Myocyte (in vitro differentiated cells): ENCODE measurements at regions not wholly inside any gene's neighbourhood (a gene's known extent, or its start where the extent isn't known, plus 50 kb on each side); places are given as distances from the start of the nearest gene placed in this dataset.

Experiments
- DNase-seq: peaks from one replicate; pipeline ENCODE4 v3.0.0-alpha.2; 2012; ENCODE audit warnings: low read depth

DNA sequence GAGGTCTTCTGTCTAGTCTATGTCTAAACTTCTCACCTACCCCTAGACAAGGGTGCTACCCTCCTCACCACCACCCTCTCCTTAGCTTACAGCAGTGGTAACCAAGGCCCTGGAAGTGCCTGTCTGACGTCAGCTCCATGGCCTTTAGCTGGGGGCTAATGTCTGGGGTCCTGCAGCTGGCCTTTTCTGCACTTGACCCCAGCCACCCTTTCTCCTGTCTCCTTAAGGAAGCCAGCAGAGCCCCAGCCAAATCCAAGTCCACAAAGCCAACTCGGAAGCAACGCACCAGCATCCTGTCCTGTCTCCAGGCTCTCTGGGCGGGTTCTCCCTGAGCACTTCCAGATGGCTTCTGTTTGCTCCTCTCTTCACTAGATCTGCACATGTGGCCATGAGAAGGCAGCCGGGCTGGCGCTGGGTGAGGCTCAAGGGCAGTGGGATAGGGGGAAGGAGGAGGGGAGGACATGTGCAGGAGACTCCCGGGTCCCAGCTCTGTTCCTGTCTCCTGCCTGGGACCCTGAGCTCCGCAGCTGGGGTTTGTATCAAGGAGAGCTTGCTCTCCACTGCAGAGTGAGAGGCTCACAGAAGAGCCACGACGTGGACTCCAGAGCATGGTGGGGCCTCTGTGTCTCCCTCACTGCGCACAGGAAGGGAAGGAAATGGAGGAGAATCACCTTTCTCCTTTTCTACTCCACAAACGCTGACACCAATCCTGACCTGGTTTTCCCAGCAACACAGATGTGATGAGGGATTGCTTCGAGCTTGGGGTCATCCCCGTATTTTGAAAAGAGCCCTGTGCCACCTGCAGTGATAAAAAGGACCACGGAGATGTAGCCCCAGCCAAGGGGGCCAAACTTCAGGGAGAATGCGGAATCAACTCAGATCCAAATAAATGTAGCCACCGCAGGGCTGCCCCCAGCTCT, 204.2 kb downstream of the USP12 start:
- no peak for DNase-seq

DNA sequence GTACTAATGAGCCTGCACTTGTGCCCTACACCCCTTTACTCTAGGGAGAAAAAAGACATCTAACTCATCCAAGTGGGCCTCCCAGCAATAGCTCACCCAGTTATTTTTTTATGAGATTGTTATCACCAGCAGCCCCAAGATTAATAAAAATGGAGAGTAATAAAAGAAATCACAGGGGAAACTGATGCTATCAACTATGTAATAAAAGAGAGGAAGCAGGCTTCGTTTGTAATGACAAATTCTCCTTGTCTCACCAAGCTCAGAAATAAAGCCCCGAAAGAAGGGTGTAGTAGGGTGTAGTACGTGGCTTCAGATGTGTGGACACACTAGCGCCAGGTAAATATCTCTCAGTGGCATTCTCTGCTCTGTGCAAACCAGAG, 204.9 kb downstream of the USP12 start:
- DNase-seq: no peak

DNA sequence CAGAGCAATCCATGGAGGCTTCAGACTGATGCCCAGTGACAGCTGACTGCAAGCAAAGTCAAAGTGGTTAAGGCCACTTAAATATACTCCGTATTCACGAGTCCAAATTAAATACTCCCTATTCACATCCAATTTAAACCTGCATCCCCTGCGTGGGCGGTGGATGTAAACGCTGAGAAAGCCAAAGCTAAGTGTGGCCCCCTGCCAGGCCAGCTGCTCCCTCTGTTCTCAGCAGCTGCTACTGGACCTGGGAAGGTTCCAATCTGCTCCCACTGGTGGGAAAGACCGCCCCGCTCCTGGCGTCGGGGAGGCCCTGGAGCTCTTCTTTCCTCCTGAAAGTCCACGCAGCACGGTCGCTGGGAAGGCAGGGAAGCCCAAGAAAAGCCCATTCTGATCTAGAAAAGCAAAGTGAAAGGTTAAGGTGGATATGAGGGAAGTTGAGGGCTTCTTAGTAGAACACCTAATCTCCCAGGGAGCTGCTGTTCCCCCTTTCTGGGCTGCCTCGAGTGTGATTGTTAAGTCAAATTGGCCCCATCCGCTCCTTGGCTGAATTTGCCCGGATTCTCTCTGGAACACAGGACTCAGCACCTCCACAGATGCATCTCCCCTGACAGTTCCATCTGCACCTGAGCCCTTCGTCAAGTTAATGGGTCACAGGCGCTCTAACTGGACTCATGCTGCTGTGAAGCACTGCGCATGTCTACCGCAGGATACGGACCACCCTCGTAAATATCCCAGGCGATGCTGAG, 205.5 kb downstream of the USP12 start:
- DNase-seq: peak; percentile 98

DNA sequence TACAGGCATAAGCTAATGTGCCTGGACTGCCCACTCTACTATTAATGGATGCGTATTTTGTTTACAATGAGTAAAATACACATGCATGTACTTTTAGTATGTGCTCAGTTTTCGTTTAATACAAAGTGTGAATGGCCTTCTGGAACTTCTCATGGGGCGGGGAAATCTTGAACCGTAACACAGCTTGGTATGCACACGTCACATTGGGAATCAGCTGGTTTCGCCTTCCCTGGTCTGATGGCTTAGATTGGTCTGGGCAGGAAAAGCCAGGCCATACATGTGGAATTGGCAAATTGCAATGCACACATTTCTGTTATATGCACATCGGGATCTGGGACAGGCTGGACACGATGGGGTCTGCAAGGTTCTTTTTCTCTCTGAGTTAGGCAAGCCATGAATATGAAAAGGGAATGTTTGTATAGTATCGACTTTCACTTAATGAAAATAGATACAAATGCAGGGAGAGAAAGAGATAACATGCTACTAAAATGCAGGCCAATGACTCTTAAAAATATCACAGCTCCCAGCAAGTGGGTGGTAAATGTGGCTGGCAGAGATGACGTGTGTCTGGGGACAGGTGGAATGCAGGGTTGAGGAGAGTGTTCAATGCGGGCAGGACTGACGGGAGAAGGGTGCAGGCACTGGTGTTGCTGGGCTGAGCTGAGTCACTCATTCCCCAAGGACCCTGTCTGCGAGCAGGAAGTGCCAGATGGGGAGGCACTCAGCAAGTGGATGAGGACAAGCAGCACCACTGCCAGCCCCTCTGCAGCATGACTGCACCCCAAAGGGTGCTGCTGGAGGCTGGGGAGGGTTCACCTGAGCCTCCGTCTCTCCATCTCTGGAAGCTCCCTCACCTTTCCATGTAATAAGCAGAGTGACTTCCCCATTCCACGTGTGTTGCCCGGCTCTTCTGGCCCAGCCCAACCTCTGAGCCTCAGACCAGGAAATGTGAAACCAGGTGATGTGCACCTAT, 204.0 kb upstream of the GPR12 start:
- DNase-seq: peak; percentile 95

DNA sequence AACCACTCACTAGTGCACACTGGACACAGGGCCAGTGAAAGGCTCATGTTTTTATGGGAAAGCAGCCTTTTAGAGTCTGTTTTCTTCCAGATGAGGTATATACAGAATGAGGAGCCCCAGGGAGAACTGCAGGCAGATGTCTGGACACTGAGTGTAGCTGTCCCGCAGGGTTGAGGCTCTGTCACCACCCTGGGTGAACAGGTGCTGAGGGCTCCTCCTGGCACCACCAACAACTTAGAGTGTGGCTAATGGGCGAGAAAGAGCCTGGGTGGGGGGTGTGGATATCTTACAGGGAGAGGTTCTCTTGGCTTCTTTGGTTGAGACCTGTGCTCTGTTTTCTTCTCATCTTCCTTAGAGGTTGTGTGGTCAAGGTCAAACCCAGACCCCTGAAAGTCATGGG, 202.1 kb upstream of the GPR12 start:
- DNase-seq: peak; percentile 86

DNA sequence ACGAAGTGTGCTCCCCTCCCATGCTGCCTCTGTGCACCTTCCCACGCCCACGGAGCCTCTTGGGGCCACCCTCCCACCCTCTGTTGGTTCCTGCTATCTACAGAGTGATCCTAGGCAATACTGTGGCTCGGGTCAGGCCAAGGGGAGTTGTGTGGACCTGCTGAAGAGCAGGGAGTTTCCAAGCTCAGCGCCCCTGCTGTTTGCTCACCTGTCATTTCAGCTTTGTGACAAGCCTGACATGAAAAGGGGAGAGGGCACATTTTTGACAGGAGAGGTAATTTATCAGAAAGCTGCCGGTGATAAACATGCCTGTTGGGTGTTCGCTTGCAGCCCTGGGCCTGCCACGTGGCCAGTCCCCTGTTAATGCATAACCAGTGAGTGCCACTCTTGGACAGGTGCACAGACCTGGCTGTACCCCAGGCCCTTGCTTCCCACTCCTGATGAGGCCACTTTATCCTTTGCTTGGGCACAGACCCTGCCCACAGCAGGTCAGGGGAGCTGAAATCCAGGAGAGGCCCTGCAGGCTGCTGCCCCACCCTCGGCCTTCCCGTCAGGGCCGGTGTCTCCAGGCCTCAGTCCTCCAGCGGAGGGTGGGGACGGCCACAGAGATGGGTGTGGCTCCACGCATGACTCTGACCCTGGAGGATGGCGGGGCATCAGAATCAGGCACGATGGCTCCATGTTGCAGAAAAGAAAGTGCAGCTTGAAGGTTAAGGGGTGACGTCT, 201.5 kb upstream of the GPR12 start:
- DNase-seq: peak; percentile 40

DNA sequence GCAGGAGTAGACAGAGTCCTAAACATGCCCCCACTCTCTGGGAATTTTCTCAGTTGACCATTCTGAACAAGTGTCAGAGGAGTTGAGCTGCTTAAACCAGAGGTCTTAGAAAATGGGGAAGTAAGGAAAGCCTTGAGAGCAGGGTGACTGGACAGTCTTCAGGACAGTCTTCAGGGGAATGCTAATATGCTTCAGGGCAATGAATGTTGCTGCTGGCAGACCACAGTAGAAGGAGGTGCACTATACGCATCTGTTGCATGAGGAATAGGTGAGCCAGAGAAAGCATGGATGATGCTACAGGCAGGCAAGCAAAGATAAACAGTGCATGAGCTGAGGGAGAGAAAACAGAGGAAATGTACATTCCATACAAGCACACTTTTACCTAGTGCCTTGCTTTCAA, 196.6 kb upstream of the GPR12 start:
- no peak for DNase-seq

DNA sequence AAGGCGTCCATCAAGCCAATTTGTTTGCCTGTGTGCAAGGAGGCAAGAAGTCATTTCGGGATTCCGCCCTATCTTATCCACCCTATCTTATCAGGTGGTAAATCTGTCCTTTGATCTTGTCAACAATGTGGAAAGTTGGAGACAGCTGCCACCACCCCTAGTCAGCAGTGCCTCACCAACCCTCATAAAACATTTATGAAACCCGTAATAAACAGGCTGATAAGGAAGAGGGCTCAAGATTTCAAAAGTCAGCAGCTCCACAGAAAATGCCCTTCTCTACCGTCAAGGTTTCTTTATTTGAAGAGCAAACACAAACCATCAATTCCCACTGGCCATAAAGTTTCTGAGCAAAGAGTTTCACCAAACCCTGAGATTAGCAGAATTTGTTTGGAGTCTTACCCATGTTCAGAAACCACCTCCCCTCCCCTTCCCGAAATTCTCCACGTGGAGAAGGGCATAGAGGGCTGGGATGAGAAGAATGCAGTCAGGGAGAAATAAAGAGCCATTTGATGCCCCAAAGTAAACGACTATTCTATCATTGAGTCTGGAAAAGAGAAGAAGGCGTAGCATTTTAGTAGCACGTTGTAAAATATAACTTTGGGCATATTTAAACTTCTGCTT, 196.0 kb upstream of the GPR12 start:
- DNase-seq: no peak

DNA sequence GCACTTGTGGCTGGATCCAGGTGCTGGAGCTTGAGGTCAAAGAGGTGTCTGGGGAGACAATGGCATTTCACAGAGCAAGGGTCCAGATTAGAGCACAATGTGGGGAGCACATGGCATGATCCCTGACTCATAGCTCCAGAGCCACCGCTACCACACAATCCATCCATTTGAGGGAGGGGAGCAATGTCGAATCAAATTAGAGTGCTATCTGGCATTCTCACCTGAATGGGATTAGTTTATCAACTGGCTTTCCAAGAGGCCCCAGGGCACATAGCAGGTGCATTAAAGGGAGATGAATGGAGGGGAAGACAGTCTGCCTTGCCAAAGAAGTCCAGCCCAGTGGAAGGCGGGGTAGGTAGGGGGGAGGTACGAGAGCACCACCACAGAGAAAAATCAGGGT, 194.4 kb upstream of the GPR12 start:
- DNase-seq: no peak

DNA sequence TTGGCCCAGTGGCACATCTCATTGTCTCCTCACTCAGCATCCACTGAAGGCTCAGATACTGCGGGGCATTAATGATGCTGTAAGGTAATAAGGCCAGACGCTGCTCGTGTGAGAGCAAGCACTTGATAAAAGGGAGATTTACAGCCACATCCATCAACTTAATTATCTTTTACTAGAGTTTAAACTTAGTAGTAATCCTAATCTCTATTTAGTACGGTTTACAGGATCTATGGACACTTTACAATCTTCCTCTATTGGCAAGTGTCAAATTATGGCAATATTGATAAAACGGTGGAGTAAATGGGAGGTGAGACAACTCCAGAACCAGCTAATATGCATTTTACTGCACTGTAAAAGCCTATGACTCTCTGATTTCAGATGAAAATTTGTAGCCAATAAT, 192.7 kb upstream of the GPR12 start:
- no peak for DNase-seq

DNA sequence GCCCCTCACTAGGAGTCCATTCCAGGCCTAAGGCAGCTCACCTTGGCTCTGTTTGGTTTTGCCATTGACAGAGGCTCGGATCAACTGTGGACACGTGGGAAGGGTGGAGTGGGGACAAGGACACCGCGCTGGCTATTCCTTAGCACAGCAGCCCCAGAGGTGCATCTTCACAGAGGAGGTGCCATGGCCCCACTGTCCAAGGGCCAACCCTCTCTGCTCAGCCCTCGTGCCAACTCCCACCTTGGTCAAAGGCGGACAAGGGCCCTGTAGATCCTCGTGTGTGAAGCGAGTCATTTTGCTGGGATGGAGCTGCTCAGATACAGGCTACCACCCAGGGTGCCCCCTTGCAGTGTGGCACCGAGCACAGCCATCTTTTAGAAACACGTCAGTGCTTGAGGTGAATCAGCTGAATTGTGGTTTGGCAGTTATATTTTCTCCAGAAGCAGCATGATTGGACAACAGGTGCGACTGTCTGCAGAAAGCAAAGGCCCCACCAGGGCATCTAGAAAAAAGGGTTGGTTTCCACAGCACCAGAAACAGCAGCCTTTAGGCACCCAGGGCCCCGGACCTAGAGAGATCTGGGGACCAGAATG, 192.1 kb upstream of the GPR12 start:
- DNase-seq: peak; percentile 55

DNA sequence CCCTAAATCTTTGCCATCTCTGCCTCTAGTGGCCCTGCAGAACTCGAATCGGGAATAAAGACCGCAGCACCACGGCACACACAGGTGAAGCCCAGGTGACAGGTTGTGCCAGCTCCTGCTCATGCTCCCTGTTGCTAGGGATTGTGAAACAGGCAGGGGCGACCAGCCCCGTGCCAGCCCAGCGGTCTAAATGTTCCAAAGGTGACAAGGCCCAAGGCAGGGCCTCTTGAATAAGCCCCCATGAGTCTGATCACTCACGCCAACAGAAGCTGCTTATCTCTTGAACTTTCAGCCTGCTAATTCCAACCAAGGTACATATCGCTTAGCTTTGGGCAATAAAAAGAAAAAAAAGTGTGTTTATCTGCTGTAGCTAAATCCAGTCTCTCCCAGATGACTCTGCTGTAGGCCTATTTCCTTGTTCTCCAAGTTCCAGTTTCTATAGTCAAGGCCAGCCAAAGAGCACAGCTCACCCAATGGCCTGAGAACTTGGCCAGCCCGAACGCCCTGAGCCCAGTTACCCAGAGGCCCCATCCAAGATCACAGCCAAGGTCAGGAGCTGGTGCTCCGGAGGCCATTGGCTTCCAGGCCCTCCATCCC, 191.1 kb upstream of the GPR12 start:
- DNase-seq: no peak

DNA sequence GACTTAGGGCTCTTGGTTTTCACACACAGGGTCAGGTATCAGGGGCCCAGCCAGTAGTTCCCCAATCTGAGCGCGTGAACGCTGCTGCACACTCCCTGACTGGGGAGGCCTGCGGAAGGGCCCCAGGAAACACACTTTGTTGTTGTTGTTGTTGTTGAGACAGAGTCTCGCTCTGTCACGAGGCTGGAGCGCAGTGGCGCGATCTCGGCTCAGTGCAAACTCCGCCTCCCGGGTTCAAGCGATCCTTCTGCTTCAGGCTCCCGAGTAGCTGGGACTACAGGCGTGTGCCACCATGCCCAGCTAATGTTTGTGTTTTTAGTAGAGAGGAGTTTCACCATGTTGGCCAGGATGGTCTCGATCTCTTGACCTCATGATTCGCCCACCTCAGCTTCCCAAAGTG, 190.4 kb upstream of the GPR12 start:
- DNase-seq: no peak

DNA sequence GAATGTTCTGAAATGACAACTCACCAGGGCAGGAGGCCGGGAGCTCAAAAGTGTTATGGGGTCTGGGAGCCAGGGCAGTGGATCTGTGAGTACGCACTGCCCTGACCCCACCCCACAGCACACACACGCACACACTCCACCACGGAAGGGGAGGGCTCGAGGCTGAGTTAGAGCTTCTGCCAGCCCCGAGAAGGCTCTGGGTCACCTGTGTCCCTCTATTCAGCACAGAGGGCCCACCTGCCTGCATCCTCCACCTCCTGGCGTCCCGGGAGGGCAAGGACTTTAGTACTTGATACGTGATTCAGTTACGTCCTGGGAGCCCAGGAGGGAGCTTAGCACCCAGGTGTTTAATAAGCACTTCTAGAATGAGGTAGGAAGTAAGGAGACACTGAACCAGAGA, 190.0 kb upstream of the GPR12 start:
- no peak for DNase-seq

DNA sequence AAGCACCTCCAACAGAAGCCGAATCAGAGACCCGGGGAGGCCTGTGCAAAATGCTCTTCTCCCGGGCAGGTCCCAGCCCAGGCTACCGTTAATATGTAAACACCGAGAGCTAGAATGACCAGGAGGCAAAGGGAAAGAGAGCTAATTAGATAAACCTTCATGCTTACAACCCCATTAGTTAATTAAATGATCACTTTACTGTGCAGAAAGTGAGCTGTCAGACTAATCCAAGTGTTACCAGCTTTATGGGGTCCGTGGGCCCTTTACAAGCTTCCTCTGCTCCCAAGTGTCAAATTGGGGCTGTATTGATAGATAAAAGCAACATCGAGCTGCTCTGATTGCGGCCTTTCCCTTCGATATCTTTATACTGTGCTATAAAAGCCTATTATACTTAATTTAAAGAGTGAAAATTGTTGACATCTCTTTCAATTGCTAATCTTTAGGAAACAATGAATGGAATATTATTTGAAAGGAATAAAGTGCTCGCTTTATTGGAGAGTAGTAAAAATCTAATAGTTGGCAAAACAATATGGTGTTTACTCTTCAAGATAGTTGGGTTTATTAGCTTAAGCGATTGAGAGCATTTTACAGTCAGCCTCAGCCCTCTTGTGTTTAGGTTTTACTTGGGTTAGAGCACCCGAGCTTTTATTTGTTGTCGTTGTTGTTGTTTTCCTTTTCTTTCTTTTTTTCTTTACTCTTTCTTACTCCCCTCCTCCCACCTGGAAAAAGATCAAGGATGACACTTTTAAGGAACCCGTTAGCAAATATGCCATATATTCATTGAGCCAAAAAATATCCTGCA, 189.3 kb upstream of the GPR12 start:
- no peak for DNase-seq

DNA sequence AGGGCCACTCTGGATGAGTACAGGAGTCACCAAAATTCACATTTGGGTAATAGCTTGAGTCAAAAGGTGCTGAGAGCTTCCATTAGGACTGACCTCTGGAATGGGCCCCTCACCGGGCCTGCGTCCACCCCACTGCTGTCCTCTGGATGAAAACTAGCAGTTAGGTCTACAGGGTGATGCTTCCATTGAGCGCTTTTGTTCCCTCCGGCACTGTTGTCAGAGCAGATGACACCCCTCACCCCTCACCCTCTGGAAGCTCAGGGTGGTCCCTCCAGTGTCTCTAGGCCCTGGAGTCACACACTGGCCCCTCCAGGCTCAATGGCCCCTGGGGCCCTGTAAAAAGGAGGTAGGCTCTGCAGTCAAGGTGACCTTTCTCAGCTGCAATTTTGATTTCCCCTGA, 187.8 kb upstream of the GPR12 start:
- no peak for DNase-seq

DNA sequence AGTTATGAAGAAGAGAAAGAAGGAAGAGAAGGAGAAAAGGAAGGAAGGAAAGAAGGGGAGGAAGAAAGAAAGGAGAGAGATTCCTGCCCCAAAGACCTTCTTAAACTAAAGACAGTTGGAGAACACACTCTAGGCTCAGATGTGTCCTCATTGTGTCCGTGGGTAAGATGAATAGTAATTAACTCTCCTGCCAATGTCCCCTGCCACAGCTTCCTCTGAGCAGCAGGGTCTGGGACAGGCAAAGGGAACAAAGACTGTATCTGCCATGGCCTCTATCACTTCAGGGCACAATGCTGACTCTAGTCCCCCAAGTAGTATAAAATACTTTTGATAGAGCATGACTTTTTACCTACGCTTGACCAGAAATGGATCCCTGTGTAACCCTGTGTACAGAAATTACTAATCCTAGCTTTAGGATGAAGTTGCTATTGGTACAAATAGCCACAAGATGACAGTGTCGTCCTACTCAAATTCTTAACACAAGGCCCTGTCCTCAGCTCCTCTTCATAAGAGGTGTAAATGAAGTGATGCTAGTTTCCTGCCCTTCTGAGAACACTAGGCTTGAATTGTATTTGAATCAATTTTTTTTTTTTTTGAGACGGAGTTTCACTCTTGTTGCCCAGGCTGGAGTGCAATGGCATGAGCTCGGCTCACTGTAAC, 186.2 kb upstream of the GPR12 start:
- peak; percentile 74 for DNase-seq

DNA sequence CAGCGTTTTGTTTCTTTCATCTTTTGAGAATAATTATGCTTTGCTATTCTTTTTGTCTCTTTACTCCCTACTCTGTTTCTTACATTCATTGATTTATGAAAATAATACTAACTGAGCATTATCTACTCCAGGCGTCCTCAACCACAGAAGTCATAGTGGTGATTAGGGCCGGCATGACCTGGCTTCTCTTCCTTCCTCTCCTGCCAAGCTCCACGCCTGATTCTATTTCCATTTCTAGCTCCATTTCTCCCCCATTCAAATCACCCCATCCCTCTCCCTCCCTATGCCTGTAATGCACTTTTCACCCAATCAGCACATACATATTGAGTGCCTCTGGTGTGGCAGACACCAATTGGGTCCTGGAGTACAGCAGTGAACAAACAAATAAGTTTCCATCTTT, 183.2 kb upstream of the GPR12 start:
- DNase-seq: no peak
